ENCODE measurements at regions not wholly inside any gene's neighbourhood (a gene's known extent, or its start where the extent isn't known, plus 50 kb on each side); places are given as distances from the start of the nearest gene placed in this dataset.

DNA sequence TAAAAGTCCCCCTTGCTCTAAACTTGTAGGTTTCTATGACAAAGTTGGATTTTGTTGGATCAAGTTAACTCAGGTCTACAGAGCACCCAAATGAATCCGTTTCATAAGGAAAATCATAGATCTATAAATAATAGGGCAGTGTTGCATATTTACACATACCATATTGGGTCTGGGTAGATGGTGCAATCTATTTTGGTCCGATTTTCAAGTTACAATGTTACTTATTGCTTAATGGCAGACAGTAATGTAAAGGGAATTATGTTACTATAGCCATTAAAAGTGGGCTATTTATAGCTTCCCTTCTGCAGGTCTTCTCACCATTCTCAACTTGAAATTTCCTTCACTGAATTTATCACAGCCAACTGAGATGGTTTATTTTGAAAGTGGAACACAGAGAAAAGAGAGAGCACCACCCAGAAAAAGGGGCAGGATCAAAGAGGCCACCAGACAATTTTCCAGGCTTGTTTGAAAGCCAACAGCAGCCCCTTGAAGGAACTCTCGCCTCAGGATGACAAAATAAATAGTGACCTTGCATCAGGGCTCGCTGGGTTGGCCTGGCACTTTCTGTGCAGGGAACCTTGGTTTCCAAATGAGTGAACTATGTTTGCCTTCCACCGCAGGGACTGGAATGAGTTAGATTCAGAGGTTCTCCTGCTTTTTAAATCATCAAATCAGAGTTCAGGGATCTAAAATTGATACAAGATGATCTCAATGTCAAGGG lies 260.2 kb upstream of the HES1 start:
- H3K36me3 ChIP-seq = no peaks in the 10 kb centered on the region
- H3K27ac ChIP-seq (replicated peaks in 1 of 4) = no peak overlapping the region
- no peaks in the 10 kb centered on the region for H3K9me3 ChIP-seq
- DNase-seq (ENCODE audit: extremely low spot score) = no peak
- 73% methylated on average over 5 of the region's 5 CpGs for WGBS
- H3K27me3 ChIP-seq = no peaks in the 10 kb centered on the region
- peaks cover 0 to 5% (median 0%) of the 10 kb centered on the region in 4 donors for H3K4me1 ChIP-seq
- no peak overlapping the region for H3K4me3 ChIP-seq
- TF ChIP-seq POLR2AphosphoS5 (IDR thresholded peaks at IDR 0.05) (no peak), EP300 (IDR thresholded peaks at IDR 0.05) (no peak), POLR2A (IDR thresholded peaks at IDR 0.05; ENCODE audit: low read depth) (no peak)
- TF ChIP-seq, protein P1, sequence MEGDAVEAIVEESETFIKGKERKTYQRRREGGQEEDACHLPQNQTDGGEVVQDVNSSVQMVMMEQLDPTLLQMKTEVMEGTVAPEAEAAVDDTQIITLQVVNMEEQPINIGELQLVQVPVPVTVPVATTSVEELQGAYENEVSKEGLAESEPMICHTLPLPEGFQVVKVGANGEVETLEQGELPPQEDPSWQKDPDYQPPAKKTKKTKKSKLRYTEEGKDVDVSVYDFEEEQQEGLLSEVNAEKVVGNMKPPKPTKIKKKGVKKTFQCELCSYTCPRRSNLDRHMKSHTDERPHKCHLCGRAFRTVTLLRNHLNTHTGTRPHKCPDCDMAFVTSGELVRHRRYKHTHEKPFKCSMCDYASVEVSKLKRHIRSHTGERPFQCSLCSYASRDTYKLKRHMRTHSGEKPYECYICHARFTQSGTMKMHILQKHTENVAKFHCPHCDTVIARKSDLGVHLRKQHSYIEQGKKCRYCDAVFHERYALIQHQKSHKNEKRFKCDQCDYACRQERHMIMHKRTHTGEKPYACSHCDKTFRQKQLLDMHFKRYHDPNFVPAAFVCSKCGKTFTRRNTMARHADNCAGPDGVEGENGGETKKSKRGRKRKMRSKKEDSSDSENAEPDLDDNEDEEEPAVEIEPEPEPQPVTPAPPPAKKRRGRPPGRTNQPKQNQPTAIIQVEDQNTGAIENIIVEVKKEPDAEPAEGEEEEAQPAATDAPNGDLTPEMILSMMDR (IDR thresholded peaks at IDR 0.05) = no peak
- intact Hi-C loops (cut with DNase I) = no loop called here

DNA sequence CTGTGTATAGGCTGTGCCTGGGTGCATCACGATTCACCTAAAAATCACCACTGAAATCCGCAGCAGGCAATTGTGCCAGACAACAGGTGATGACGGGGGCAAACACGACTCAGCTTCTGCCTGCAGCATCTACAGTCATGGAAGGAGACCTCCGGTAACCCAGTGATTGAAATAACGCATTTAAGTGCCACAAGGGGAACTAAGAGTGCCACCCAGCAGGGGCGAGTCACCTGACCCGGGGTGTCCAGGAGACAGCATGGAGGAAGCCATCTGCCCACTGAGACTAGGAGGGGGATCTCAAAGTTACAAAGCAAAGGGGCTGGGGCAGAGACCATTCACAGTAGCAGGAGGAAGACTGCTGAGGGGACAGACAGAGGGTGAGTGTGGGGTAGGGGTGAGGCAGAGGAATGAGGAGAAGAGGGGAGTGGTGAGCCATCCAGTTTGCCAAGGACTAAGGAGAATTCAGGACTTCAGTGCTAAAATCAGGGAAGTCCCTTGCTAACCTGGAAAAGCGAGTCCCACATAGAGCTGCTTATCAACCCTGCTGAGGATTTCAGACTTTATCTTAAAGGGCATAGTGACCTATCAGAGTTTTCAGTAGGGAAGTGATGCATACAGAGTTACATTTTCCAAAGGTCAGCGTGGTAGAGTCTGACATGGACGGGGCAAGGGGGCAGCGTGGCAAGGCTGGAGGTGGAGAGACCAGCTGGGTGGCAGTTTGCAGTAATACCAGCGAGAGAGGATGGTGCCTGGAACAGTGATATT lies 256.7 kb upstream of the HES1 start:
- 80% methylated on average over 13 of the region's 13 CpGs for whole genome bisulfite sequencing
- Histone ChIP-seq H3K36me3 (no peaks in the 10 kb centered on the region), H3K4me3 (no peak overlapping the region), H3K4me1 (peaks cover 0 to 5% (median 0%) of the 10 kb centered on the region in 4 donors), H3K9me3 (no peaks in the 10 kb centered on the region), H3K27me3 (no peaks in the 10 kb centered on the region), H3K27ac (replicated peaks in 1 of 4) (no peak overlapping the region)
- TF ChIP-seq EP300 (IDR thresholded peaks at IDR 0.05) = no peak
- no peak for TF ChIP-seq POLR2AphosphoS5 (IDR thresholded peaks at IDR 0.05)
- TF ChIP-seq POLR2A (IDR thresholded peaks at IDR 0.05; ENCODE audit: low read depth) = no peak
- TF ChIP-seq, protein P1 (IDR thresholded peaks at IDR 0.05) = no peak
- intact Hi-C loops (cut with DNase I) = no loop called here
- no peak for DNase-seq (ENCODE audit: extremely low spot score)

DNA sequence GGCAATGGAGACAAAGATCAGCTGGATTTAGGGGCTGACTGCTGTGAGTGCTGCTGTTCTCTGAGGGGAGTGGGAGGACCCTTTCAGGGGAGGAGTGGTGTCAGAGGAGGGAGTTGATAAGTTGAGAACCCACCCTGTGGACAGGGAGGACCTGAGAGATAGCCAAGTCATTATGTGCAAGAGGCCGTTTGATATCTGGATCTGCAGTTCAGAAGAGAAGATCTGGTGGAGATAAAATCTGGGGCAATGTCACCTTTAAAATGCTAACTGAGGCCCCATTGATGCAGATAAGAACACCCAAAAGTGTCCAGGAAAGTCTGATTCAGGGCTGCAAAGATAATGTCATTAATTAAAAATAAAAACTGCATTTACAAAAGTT lies 256.1 kb upstream of the HES1 start:
- Histone ChIP-seq H3K36me3 (no peaks in the 10 kb centered on the region), H3K4me3 (no peak overlapping the region), H3K27ac (replicated peaks in 1 of 4) (no peak overlapping the region), H3K9me3 (no peaks in the 10 kb centered on the region), H3K27me3 (no peaks in the 10 kb centered on the region), H3K4me1 (peaks cover 0 to 5% (median 0%) of the 10 kb centered on the region in 4 donors)
- DNase-seq (ENCODE audit: extremely low spot score) = no peak
- TF ChIP-seq POLR2A (IDR thresholded peaks at IDR 0.05; ENCODE audit: low read depth) (no peak), POLR2AphosphoS5 (IDR thresholded peaks at IDR 0.05) (no peak), EP300 (IDR thresholded peaks at IDR 0.05) (no peak)
- TF ChIP-seq, protein P1 (IDR thresholded peaks at IDR 0.05) = no peak
- intact Hi-C loops (cut with DNase I) = no loop called here
- WGBS = 92% methylated on average over 1 of the region's 1 CpG

DNA sequence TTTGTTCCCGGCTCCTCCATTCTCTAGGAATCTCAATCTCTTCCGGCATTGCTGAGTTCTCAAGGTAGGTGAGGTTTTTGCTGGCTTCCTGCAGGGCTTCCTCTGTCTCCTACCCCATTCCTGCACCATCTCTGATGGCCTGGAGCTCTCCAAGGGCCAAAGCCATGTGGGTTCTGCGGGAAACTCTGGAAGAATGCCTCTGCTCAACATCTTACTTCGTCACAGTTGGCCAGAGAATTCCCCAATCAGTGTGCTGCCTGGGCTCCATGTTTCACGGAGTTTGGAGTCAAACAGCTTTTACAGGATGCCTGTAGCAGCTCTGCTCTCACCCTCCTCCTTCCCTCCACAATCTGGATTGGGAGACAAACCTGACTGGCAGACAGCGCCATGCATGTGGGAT lies 253.9 kb upstream of the HES1 start:
- Histone ChIP-seq H3K27ac (replicated peaks in 1 of 4) (no peak overlapping the region), H3K36me3 (no peaks in the 10 kb centered on the region), H3K4me3 (no peak overlapping the region), H3K27me3 (no peaks in the 10 kb centered on the region), H3K9me3 (peaks cover 0 to 8% (median 4%) of the 10 kb centered on the region in 4 donors), H3K4me1 (peaks cover 0 to 5% (median 0%) of the 10 kb centered on the region in 4 donors)
- no peak for DNase-seq (ENCODE audit: extremely low spot score)
- TF ChIP-seq POLR2AphosphoS5 (IDR thresholded peaks at IDR 0.05) = no peak
- TF ChIP-seq POLR2A (IDR thresholded peaks at IDR 0.05; ENCODE audit: low read depth) = no peak
- TF ChIP-seq, protein P1 (IDR thresholded peaks at IDR 0.05) = no peak
- TF ChIP-seq EP300 (IDR thresholded peaks at IDR 0.05) = no peak
- WGBS = 96% methylated on average over 6 of the region's 6 CpGs
- intact Hi-C loops (cut with DNase I) = no loop called here
